ENCODE measurements at regions not wholly inside any gene's neighbourhood (a gene's known extent, or its start where the extent isn't known, plus 50 kb on each side); places are given as distances from the start of the nearest gene placed in this dataset.
"Not testable (repeated sequence)": the region's sequence is repeated elsewhere in the genome, so short reads cannot be mapped to it uniquely, and the experiment has no call there.

DNA sequence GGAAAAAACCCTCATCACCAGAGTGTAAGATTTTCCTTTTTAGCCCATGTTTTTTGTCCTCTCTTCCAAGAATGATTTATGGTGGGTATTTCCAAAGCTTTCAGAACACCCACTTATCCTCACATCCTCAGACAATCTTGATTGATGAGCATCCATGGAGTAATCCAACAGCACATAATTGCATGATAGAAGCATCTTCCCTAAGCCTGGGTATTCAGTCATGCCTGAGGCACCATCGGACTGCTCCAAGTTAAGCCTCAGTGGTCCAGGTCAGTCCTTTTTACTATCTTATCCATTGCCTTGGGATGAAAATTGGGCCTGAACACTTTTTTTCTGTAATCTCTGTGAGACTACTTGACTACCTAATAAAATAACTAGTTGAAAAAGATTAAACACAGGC is 676.0 kb upstream of the SEMA6D start:
- H3K4me1 ChIP-seq (ENCODE audit: control insufficient read depth in 2 of 2, insufficient read depth in 2 of 2, low read length in 2 of 2) = no peaks in the 10 kb centered on the region
- no peak for ATAC-seq
- DNase-seq = no peak
- H3K27ac ChIP-seq (ENCODE audit: low read depth, low read length) = no peak overlapping the region
- Mint-ChIP-seq H3K4me3 (no peak overlapping the region), H3K9me3 (peaks cover 0 to 12% (median 2%) of the 10 kb centered on the region in 11 donors), H3K27ac (no peak overlapping the region), H3K36me3 (no peaks in the 10 kb centered on the region), H3K4me1 (no peaks in the 10 kb centered on the region), H3K27me3 (no peaks in the 10 kb centered on the region)
- CTCF ChIA-PET = no interaction called here
- no peaks in the 10 kb centered on the region for H3K36me3 ChIP-seq (ENCODE audit: control insufficient read depth in 2 of 3, insufficient read depth in 3 of 3, low read length in 3 of 3)
- H3K4me3 ChIP-seq (ENCODE audit: low read length) = no peak overlapping the region
- intact Hi-C loops (cut with micrococcal nuclease) = no loop called here
- POLR2A ChIA-PET = no interaction called here
- no peaks in the 10 kb centered on the region for H3K9me3 ChIP-seq (ENCODE audit: control insufficient read depth in 2 of 3, low read length in 3 of 3)
- no peaks in the 10 kb centered on the region for H3K27me3 ChIP-seq (ENCODE audit: control insufficient read depth in 2 of 2, insufficient read depth in 2 of 2, low read length in 2 of 2)

DNA sequence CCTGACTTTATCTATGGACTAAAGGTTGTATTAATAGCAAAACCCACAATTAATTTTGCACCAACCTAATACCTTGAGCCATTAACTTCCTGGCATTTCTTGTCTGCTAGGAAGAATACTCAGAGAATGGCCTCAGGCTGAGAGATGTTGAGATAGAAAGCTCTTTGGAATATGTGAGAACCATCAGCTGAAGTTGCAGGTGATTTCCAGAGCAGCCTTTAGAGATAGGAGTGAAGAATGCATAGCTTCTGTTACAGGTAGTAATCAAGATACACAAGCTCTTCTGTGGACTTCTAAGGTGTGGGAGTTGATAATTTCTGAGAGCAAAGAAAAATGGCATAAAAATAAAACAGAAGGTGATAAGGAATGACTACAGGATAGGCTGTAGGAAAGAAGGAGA is 669.3 kb upstream of the SEMA6D start:
- H3K27ac Mint-ChIP-seq; H3K36me3 ChIP-seq (ENCODE audit: control insufficient read depth in 2 of 3, insufficient read depth in 3 of 3, low read length in 3 of 3); DNase-seq; H3K27me3 Mint-ChIP-seq; ATAC-seq; H3K4me3 ChIP-seq (ENCODE audit: low read length); H3K36me3 Mint-ChIP-seq; POLR2A ChIA-PET; H3K27ac ChIP-seq (ENCODE audit: low read depth, low read length); intact Hi-C loops (cut with micrococcal nuclease); H3K4me1 ChIP-seq (ENCODE audit: control insufficient read depth in 2 of 2, insufficient read depth in 2 of 2, low read length in 2 of 2); H3K4me1 Mint-ChIP-seq; H3K4me3 Mint-ChIP-seq; H3K27me3 ChIP-seq (ENCODE audit: control insufficient read depth in 2 of 2, insufficient read depth in 2 of 2, low read length in 2 of 2); CTCF ChIA-PET; H3K9me3 ChIP-seq (ENCODE audit: control insufficient read depth in 2 of 3, low read length in 3 of 3): not testable (repeated sequence)
- peaks cover 0 to 17% (median 2%) of the 10 kb centered on the region in 11 donors for H3K9me3 Mint-ChIP-seq

GRCh38 chr15:47066392-47066791 is 650.9 kb upstream of the SEMA6D start:
- ATAC-seq = no peak
- Histone ChIP-seq H3K27me3 (ENCODE audit: control insufficient read depth in 2 of 2, insufficient read depth in 2 of 2, low read length in 2 of 2) (no peaks in the 10 kb centered on the region), H3K4me1 (ENCODE audit: control insufficient read depth in 2 of 2, insufficient read depth in 2 of 2, low read length in 2 of 2) (no peaks in the 10 kb centered on the region), H3K9me3 (ENCODE audit: control insufficient read depth in 2 of 3, low read length in 3 of 3) (no peaks in the 10 kb centered on the region), H3K27ac (ENCODE audit: low read depth, low read length) (no peak overlapping the region), H3K36me3 (ENCODE audit: control insufficient read depth in 2 of 3, insufficient read depth in 3 of 3, low read length in 3 of 3) (no peaks in the 10 kb centered on the region), H3K4me3 (ENCODE audit: low read length) (no peak overlapping the region)
- intact Hi-C loops (cut with micrococcal nuclease) = no loop called here
- no peaks in the 10 kb centered on the region for H3K36me3 Mint-ChIP-seq
- H3K9me3 Mint-ChIP-seq = peaks cover 0 to 13% (median 0%) of the 10 kb centered on the region in 11 donors
- no peak for DNase-seq
- peaks cover 0 to 5% (median 0%) of the 10 kb centered on the region in 5 donors for H3K27me3 Mint-ChIP-seq
- no peaks in the 10 kb centered on the region for H3K4me1 Mint-ChIP-seq
- H3K4me3 Mint-ChIP-seq = no peak overlapping the region
- ChIA-PET CTCF (no interaction called here), POLR2A (no interaction called here)
- H3K27ac Mint-ChIP-seq = no peak overlapping the region

GRCh38 chr15:47077846-47078245 is 639.5 kb upstream of the SEMA6D start:
- H3K4me1 Mint-ChIP-seq; H3K27ac Mint-ChIP-seq; H3K4me3 ChIP-seq (ENCODE audit: low read length); CTCF ChIA-PET; H3K27me3 ChIP-seq (ENCODE audit: control insufficient read depth in 2 of 2, insufficient read depth in 2 of 2, low read length in 2 of 2); H3K4me1 ChIP-seq (ENCODE audit: control insufficient read depth in 2 of 2, insufficient read depth in 2 of 2, low read length in 2 of 2); H3K9me3 ChIP-seq (ENCODE audit: control insufficient read depth in 2 of 3, low read length in 3 of 3); H3K9me3 Mint-ChIP-seq; H3K36me3 ChIP-seq (ENCODE audit: control insufficient read depth in 2 of 3, insufficient read depth in 3 of 3, low read length in 3 of 3); H3K36me3 Mint-ChIP-seq; intact Hi-C loops (cut with micrococcal nuclease); H3K4me3 Mint-ChIP-seq; H3K27ac ChIP-seq (ENCODE audit: low read depth, low read length); ATAC-seq; H3K27me3 Mint-ChIP-seq; DNase-seq; POLR2A ChIA-PET: not testable (repeated sequence)

DNA sequence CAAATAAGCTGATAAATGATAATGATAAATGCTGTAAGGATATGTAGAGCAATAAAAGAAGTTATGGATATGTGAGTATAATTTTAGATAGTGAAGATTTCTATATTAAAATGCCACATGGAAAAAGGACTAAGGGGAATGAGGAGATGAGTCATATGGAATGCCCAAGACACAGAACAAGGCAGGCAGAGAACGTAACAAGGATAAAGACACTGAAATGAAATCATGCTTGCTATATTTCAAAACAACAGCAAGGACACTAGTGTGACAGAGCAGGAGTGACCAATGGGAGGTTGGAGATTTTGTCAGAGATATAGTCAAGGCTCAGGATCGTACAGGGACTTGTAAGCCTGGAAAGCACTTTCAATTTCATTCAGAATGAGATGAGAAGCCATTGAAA is 621.5 kb upstream of the SEMA6D start:
- H3K27me3 ChIP-seq (ENCODE audit: control insufficient read depth in 2 of 2, insufficient read depth in 2 of 2, low read length in 2 of 2) = no peaks in the 10 kb centered on the region
- intact Hi-C loops (cut with micrococcal nuclease) = no loop called here
- no peak overlapping the region for H3K4me3 Mint-ChIP-seq
- ATAC-seq = no peak
- ChIA-PET POLR2A (no interaction called here), CTCF (no interaction called here)
- H3K27me3 Mint-ChIP-seq = no peaks in the 10 kb centered on the region
- H3K4me1 ChIP-seq (ENCODE audit: control insufficient read depth in 2 of 2, insufficient read depth in 2 of 2, low read length in 2 of 2) = no peaks in the 10 kb centered on the region
- H3K27ac ChIP-seq (ENCODE audit: low read depth, low read length) = no peak overlapping the region
- peaks cover 2 to 22% (median 6%) of the 10 kb centered on the region in 11 donors for H3K9me3 Mint-ChIP-seq
- H3K4me1 Mint-ChIP-seq = no peaks in the 10 kb centered on the region
- no peak overlapping the region for H3K4me3 ChIP-seq (ENCODE audit: low read length)
- no peaks in the 10 kb centered on the region for H3K9me3 ChIP-seq (ENCODE audit: control insufficient read depth in 2 of 3, low read length in 3 of 3)
- no peak overlapping the region for H3K27ac Mint-ChIP-seq
- no peak for DNase-seq
- H3K36me3 ChIP-seq (ENCODE audit: control insufficient read depth in 2 of 3, insufficient read depth in 3 of 3, low read length in 3 of 3) = no peaks in the 10 kb centered on the region
- peaks cover 0 to 4% (median 0%) of the 10 kb centered on the region in 5 donors for H3K36me3 Mint-ChIP-seq

DNA sequence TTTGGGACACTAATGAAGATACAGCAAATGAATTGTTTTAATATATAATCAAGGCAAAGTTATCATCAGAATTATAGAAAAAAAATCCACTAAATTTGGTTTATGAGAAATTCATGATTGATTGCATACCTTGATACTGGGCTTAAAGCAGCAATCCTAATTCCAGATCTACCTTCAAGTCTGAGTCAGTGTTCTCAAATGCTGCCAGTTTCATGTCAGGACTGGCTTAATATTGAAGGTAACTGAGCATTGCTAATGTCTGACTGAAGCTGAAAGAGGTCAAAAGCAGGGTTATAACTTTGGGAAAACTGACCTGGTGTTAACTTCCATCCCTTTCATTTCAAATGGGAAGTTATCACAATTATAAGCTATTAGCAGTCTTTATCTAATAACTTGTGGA is 618.8 kb upstream of the SEMA6D start:
- H3K9me3 Mint-ChIP-seq = peaks cover 0 to 11% (median 4%) of the 10 kb centered on the region in 11 donors
- H3K4me3 ChIP-seq (ENCODE audit: low read length); H3K36me3 ChIP-seq (ENCODE audit: control insufficient read depth in 2 of 3, insufficient read depth in 3 of 3, low read length in 3 of 3); H3K4me1 Mint-ChIP-seq; H3K9me3 ChIP-seq (ENCODE audit: control insufficient read depth in 2 of 3, low read length in 3 of 3); POLR2A ChIA-PET; intact Hi-C loops (cut with micrococcal nuclease); ATAC-seq; H3K27me3 Mint-ChIP-seq; H3K36me3 Mint-ChIP-seq; H3K27ac ChIP-seq (ENCODE audit: low read depth, low read length); DNase-seq; H3K4me3 Mint-ChIP-seq; H3K27ac Mint-ChIP-seq; CTCF ChIA-PET; H3K27me3 ChIP-seq (ENCODE audit: control insufficient read depth in 2 of 2, insufficient read depth in 2 of 2, low read length in 2 of 2); H3K4me1 ChIP-seq (ENCODE audit: control insufficient read depth in 2 of 2, insufficient read depth in 2 of 2, low read length in 2 of 2): not testable (repeated sequence)

- H3K4me3 ChIP-seq (ENCODE audit: low read length); POLR2A ChIA-PET; ATAC-seq; H3K27ac ChIP-seq (ENCODE audit: low read depth, low read length); H3K4me1 Mint-ChIP-seq; H3K36me3 Mint-ChIP-seq; DNase-seq; H3K27me3 Mint-ChIP-seq; H3K9me3 ChIP-seq (ENCODE audit: control insufficient read depth in 2 of 3, low read length in 3 of 3); H3K4me1 ChIP-seq (ENCODE audit: control insufficient read depth in 2 of 2, insufficient read depth in 2 of 2, low read length in 2 of 2); H3K36me3 ChIP-seq (ENCODE audit: control insufficient read depth in 2 of 3, insufficient read depth in 3 of 3, low read length in 3 of 3); H3K27me3 ChIP-seq (ENCODE audit: control insufficient read depth in 2 of 2, insufficient read depth in 2 of 2, low read length in 2 of 2); H3K9me3 Mint-ChIP-seq; intact Hi-C loops (cut with micrococcal nuclease); H3K27ac Mint-ChIP-seq; CTCF ChIA-PET; H3K4me3 Mint-ChIP-seq: not testable (repeated sequence)
Observed at GRCh38 chr15:47099801-47100200, 617.5 kb upstream of the SEMA6D start.

All from naive thymus-derived CD4-positive, alpha-beta T cell (primary cell).